Hepatocyte (in vitro differentiated cells): ENCODE measurements at regions not wholly inside any gene's neighbourhood (a gene's known extent, or its start where the extent isn't known, plus 50 kb on each side); places are given as distances from the start of the nearest gene placed in this dataset.

ENCODE experiments used
- EZH2 ChIP-seq: fragments of 200-600 bp; sonication (generic); IDR thresholded peaks from 2 replicates; pipeline ENCODE4 v1.6.1; 2016; ENCODE audit warnings: antibody characterized with exemption, mild to moderate bottlenecking, borderline replicate concordance
- EZH2phosphoT487 ChIP-seq: fragments of 200-600 bp; sonication (generic); IDR thresholded peaks from one replicate; pipeline ENCODE4 v1.6.1; 2018; ENCODE audit warnings: antibody characterized with exemption, mild to moderate bottlenecking, low read depth, moderate library complexity; ENCODE audit not compliant: unreplicated experiment, severe bottlenecking
- TF ChIP-seq, protein P1 (sequence below): fragments of 200-600 bp; sonication (generic); IDR thresholded peaks from 2 replicates; pipeline ENCODE4 v1.5.1; 2016; ENCODE audit warnings: antibody characterized with exemption, mild to moderate bottlenecking; ENCODE audit not compliant: poor library complexity

GRCh38 chr10:118917701-118918100 lies 111.8 kb upstream of the NANOS1 start:
- TF ChIP-seq, protein P1, sequence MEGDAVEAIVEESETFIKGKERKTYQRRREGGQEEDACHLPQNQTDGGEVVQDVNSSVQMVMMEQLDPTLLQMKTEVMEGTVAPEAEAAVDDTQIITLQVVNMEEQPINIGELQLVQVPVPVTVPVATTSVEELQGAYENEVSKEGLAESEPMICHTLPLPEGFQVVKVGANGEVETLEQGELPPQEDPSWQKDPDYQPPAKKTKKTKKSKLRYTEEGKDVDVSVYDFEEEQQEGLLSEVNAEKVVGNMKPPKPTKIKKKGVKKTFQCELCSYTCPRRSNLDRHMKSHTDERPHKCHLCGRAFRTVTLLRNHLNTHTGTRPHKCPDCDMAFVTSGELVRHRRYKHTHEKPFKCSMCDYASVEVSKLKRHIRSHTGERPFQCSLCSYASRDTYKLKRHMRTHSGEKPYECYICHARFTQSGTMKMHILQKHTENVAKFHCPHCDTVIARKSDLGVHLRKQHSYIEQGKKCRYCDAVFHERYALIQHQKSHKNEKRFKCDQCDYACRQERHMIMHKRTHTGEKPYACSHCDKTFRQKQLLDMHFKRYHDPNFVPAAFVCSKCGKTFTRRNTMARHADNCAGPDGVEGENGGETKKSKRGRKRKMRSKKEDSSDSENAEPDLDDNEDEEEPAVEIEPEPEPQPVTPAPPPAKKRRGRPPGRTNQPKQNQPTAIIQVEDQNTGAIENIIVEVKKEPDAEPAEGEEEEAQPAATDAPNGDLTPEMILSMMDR = no peak
- TF ChIP-seq EZH2 = no peak
- no peak for TF ChIP-seq EZH2phosphoT487
